Panc1 (cell line): ENCODE measurements at regions not wholly inside any gene's neighbourhood (a gene's known extent, or its start where the extent isn't known, plus 50 kb on each side); places are given as distances from the start of the nearest gene placed in this dataset.

ENCODE experiments used
- ATAC-seq: fragments of 200-7000 bp; cut with Tn5 transposase; 2 replicates; pipeline ENCODE4 v1.9.1; 2020; ENCODE audit warnings: mild to moderate bottlenecking, moderate library complexity
- BruUV-seq: library from RNA; stranded (reverse); fragments of 400-500 nt; replicated peaks from 2 replicates; lab custom pipeline; 2021; lab: Mats Ljungman, UMichigan
- CTCF ChIA-PET: fragments of 300-600 bp; sonication (Branson Sonifier 250); formaldehyde crosslinking; loops from one replicate; lab custom pipeline; 2022; ENCODE audit warnings: antibody characterized with exemption; lab: Charles Lee
- POLR2A ChIA-PET: fragments of 300-600 bp; sonication (Branson Sonifier 250); formaldehyde crosslinking; loops from one replicate; lab custom pipeline; 2022; ENCODE audit warnings: antibody characterized with exemption; lab: Charles Lee
- DNase-seq: peaks from one replicate; pipeline ENCODE4 v3.0.0-alpha.2; 2010; ENCODE audit warnings: low read depth, low spot score
- H3K27ac ChIP-seq: 2 replicates; pipeline ENCODE4 v1.5.1; 2011; ENCODE audit warnings: mild to moderate bottlenecking, low read length, inconsistent platforms
- H3K27me3 ChIP-seq: fragments of 200-500 bp; sonication (Bioruptor generic); 2 replicates; pipeline ENCODE4 v1.6.0; 2014; ENCODE audit warnings: low read length, inconsistent platforms; ENCODE audit not compliant: control insufficient read depth, insufficient read depth
- H3K36me3 ChIP-seq: fragments of 200-500 bp; sonication (Bioruptor generic); 2 replicates; pipeline ENCODE4 v1.5.1; 2014; ENCODE audit warnings: inconsistent platforms, mild to moderate bottlenecking, low read length, moderate library complexity; ENCODE audit not compliant: control insufficient read depth, insufficient read depth
- H3K4me1 ChIP-seq: 2 replicates; pipeline ENCODE4 v1.5.1; 2011; ENCODE audit warnings: inconsistent platforms, mild to moderate bottlenecking, low read length, moderate library complexity; ENCODE audit not compliant: control insufficient read depth, insufficient read depth
- H3K4me3 ChIP-seq, 2 experiments: 2 replicates each; pipeline ENCODE4 v1.5.1; 2011 to 2012; ENCODE audit warnings: low read depth in 2 of 2, low read length in 2 of 2, mild to moderate bottlenecking in 2 of 2, inconsistent platforms in 1 of 2, moderate library complexity in 1 of 2
- H3K9me3 ChIP-seq: fragments of 200-500 bp; sonication (Bioruptor generic); 2 replicates; pipeline ENCODE4 v1.5.1; 2014; ENCODE audit warnings: low read depth, mild to moderate bottlenecking, inconsistent platforms, low read length, moderate library complexity; ENCODE audit not compliant: control insufficient read depth, insufficient read depth
- POLR2AphosphoS5 ChIP-seq: IDR thresholded peaks from 2 replicates; pipeline ENCODE4 v1.6.1; 2012; ENCODE audit warnings: mild to moderate bottlenecking, low read depth, low read length, moderate library complexity
- SIN3A ChIP-seq: IDR thresholded peaks from 2 replicates; pipeline ENCODE4 v1.6.1; 2012; ENCODE audit warnings: low read depth, mild to moderate bottlenecking, low read length, moderate library complexity, borderline replicate concordance; ENCODE audit not compliant: insufficient read depth
- TCF7L2 ChIP-seq: IDR thresholded peaks from 2 replicates; pipeline ENCODE4 v1.6.1; 2011; ENCODE audit warnings: mild to moderate bottlenecking, low read depth, low read length, inconsistent platforms
- in situ Hi-C: cut with HindIII; loops from 2 replicates; pipeline ENCODE4 v1.10.0; 2016; ENCODE audit warnings: low sequenced_read_pairs, low pct_unique_long_range_greater_than_20kb
- intact Hi-C: fragments of 100-400 bp; cut with micrococcal nuclease; formaldehyde crosslinking; loops from one replicate; pipeline ENCODE4 v1.10.0; 2022; ENCODE audit not compliant: unreplicated experiment
- TF ChIP-seq, protein P1 (sequence below): fragments of 450-650 bp; IDR thresholded peaks from 2 replicates; pipeline ENCODE4 v1.5.1; 2017; ENCODE audit warnings: mild to moderate bottlenecking
- TF ChIP-seq, protein P2 (sequence below), 2 experiments: IDR thresholded peaks; 2 replicates each; pipeline ENCODE4 v1.6.1; 2011 to 2012; ENCODE audit warnings: low read depth in 2 of 2, control low read depth in 1 of 2, low read length in 1 of 2, mild to moderate bottlenecking in 1 of 2, moderate library complexity in 1 of 2; ENCODE audit not compliant: insufficient read depth in 1 of 2

GRCh38 chr13:104686484-104686883, 1620.3 kb upstream of the SLC10A2 start:
- CTCF ChIA-PET, result no interaction called here
- H3K4me1 ChIP-seq, result no peaks in the 10 kb centered on the region
- POLR2A ChIA-PET, result no interaction called here

DNA sequence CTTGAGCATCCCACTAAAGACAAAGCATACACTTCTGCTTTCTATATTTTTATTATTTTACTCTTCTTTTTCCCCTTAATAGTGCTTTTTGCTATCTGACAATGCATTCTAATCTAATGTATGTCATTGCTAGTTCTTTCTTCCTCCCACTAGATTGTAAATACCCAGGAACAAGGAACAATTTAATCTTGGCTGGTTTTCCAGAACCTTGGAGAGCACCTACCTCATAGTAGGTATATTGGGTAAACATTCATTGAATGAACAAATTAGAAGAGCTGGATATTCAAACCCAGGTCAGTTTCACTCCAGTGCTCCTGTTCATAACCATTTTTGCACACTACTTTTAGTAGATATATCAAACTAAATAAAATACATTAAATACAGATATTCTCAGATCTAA, 1617.6 kb upstream of the SLC10A2 start:
- TF ChIP-seq, protein P1, sequence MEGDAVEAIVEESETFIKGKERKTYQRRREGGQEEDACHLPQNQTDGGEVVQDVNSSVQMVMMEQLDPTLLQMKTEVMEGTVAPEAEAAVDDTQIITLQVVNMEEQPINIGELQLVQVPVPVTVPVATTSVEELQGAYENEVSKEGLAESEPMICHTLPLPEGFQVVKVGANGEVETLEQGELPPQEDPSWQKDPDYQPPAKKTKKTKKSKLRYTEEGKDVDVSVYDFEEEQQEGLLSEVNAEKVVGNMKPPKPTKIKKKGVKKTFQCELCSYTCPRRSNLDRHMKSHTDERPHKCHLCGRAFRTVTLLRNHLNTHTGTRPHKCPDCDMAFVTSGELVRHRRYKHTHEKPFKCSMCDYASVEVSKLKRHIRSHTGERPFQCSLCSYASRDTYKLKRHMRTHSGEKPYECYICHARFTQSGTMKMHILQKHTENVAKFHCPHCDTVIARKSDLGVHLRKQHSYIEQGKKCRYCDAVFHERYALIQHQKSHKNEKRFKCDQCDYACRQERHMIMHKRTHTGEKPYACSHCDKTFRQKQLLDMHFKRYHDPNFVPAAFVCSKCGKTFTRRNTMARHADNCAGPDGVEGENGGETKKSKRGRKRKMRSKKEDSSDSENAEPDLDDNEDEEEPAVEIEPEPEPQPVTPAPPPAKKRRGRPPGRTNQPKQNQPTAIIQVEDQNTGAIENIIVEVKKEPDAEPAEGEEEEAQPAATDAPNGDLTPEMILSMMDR, result no peak
- TF ChIP-seq, protein P2, sequence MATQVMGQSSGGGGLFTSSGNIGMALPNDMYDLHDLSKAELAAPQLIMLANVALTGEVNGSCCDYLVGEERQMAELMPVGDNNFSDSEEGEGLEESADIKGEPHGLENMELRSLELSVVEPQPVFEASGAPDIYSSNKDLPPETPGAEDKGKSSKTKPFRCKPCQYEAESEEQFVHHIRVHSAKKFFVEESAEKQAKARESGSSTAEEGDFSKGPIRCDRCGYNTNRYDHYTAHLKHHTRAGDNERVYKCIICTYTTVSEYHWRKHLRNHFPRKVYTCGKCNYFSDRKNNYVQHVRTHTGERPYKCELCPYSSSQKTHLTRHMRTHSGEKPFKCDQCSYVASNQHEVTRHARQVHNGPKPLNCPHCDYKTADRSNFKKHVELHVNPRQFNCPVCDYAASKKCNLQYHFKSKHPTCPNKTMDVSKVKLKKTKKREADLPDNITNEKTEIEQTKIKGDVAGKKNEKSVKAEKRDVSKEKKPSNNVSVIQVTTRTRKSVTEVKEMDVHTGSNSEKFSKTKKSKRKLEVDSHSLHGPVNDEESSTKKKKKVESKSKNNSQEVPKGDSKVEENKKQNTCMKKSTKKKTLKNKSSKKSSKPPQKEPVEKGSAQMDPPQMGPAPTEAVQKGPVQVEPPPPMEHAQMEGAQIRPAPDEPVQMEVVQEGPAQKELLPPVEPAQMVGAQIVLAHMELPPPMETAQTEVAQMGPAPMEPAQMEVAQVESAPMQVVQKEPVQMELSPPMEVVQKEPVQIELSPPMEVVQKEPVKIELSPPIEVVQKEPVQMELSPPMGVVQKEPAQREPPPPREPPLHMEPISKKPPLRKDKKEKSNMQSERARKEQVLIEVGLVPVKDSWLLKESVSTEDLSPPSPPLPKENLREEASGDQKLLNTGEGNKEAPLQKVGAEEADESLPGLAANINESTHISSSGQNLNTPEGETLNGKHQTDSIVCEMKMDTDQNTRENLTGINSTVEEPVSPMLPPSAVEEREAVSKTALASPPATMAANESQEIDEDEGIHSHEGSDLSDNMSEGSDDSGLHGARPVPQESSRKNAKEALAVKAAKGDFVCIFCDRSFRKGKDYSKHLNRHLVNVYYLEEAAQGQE (IDR thresholded peaks at IDR 0.05; ENCODE audit: insufficient read depth in 1 of 2, low read depth in 2 of 2, low read length in 1 of 2), result peak in 1 of 2 experiments; percentile 58; a peak in 2 of 4 replicates
- TF ChIP-seq POLR2AphosphoS5, result no peak
- TF ChIP-seq SIN3A, result no peak
- no peak for TF ChIP-seq TCF7L2
- CTCF ChIA-PET, result no interaction called here
- POLR2A ChIA-PET, result no interaction called here
- ATAC-seq, result no peak
- in situ Hi-C loops, result no loop called here
- Histone ChIP-seq H3K4me3 (no peak overlapping the region), H3K36me3 (no peaks in the 10 kb centered on the region), H3K27ac (no peak overlapping the region), H3K4me1 (no peaks in the 10 kb centered on the region), H3K27me3 (no peaks in the 10 kb centered on the region), H3K9me3 (no peaks in the 10 kb centered on the region)
- intact Hi-C loops, result no loop called here
- no TSS peak for BruUV-seq
- no peak for DNase-seq

More at GRCh38 chr13:104686484-104686883, 1620.3 kb upstream of the SLC10A2 start:
- Histone ChIP-seq H3K36me3 (no peaks in the 10 kb centered on the region), H3K27me3 (no peaks in the 10 kb centered on the region), H3K4me3 (no peak overlapping the region), H3K9me3 (no peaks in the 10 kb centered on the region), H3K27ac (no peak overlapping the region)
- BruUV-seq, result no TSS peak
- intact Hi-C loops (no loop called here), in situ Hi-C loops (no loop called here)
- DNase-seq, result no peak
- ATAC-seq, result no peak
- TF ChIP-seq TCF7L2 (no peak), SIN3A (no peak), POLR2AphosphoS5 (no peak)
- TF ChIP-seq, protein P2 (IDR thresholded peaks at IDR 0.05; ENCODE audit: insufficient read depth in 1 of 2, low read depth in 2 of 2, low read length in 1 of 2), result no peak
- TF ChIP-seq, protein P1, result no peak
